OCI-LY1 (cell line): ENCODE measurements at regions not wholly inside any gene's neighbourhood (a gene's known extent, or its start where the extent isn't known, plus 50 kb on each side); places are given as distances from the start of the nearest gene placed in this dataset.

Source experiments
- EZH2 ChIP-seq: fragments of 200-600 bp; sonication (generic), shearing (Covaris generic); IDR thresholded peaks from 2 replicates; pipeline ENCODE4 v1.8.0; 2017; ENCODE audit warnings: borderline replicate concordance, mixed run types, mild to moderate bottlenecking, antibody characterized with exemption, low read length, moderate library complexity, mixed read lengths
- TF ChIP-seq, protein P1 (sequence below): fragments of 200-600 bp; sonication (generic), shearing (Covaris generic); IDR thresholded peaks from 2 replicates; pipeline ENCODE4 v1.5.1; 2017; ENCODE audit warnings: mild to moderate bottlenecking, antibody characterized with exemption, low read length, moderate library complexity, mixed read lengths

- TF ChIP-seq, protein P1, sequence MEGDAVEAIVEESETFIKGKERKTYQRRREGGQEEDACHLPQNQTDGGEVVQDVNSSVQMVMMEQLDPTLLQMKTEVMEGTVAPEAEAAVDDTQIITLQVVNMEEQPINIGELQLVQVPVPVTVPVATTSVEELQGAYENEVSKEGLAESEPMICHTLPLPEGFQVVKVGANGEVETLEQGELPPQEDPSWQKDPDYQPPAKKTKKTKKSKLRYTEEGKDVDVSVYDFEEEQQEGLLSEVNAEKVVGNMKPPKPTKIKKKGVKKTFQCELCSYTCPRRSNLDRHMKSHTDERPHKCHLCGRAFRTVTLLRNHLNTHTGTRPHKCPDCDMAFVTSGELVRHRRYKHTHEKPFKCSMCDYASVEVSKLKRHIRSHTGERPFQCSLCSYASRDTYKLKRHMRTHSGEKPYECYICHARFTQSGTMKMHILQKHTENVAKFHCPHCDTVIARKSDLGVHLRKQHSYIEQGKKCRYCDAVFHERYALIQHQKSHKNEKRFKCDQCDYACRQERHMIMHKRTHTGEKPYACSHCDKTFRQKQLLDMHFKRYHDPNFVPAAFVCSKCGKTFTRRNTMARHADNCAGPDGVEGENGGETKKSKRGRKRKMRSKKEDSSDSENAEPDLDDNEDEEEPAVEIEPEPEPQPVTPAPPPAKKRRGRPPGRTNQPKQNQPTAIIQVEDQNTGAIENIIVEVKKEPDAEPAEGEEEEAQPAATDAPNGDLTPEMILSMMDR = no peak
- TF ChIP-seq EZH2 = no peak
Measured at GRCh38 chr21:15494481-15494880, 235.3 kb upstream of the USP25 start.
